ENCODE measurements at regions not wholly inside any gene's neighbourhood (a gene's known extent, or its start where the extent isn't known, plus 50 kb on each side); places are given as distances from the start of the nearest gene placed in this dataset.

- no peak for TF ChIP-seq CTCF (IDR thresholded peaks at IDR 0.05)
- intact Hi-C loops (cut with DNase I), result no loop called here
- H3K36me3 ChIP-seq, result no peaks in the 10 kb centered on the region
- no peak overlapping the region for H3K27ac ChIP-seq
- DNase-seq, result no peak
- no peak overlapping the region for H3K4me3 ChIP-seq
- no peak for ATAC-seq
- no peaks in the 10 kb centered on the region for H3K27me3 ChIP-seq
- no peaks in the 10 kb centered on the region for H3K4me1 ChIP-seq
- H3K9me3 ChIP-seq, result no peaks in the 10 kb centered on the region
These were observed 182.6 kb downstream of the TRPC6 start for GRCh38 chr11:101401245-101401644.

GRCh38 chr11:101397979-101398378 is 185.8 kb downstream of the TRPC6 start:
- no peak overlapping the region for H3K27ac ChIP-seq
- TF ChIP-seq CTCF (IDR thresholded peaks at IDR 0.05), result no peak
- DNase-seq (no peak), ATAC-seq (no peak)
- H3K4me1 ChIP-seq, result no peaks in the 10 kb centered on the region
- intact Hi-C loops (cut with DNase I), result no loop called here
- H3K4me3 ChIP-seq, result no peak overlapping the region
- H3K27me3 ChIP-seq, result no peaks in the 10 kb centered on the region
- H3K9me3 ChIP-seq, result no peaks in the 10 kb centered on the region
- H3K36me3 ChIP-seq, result no peaks in the 10 kb centered on the region

- Histone ChIP-seq H3K4me3 (no peak overlapping the region), H3K4me1 (no peaks in the 10 kb centered on the region), H3K36me3 (no peaks in the 10 kb centered on the region), H3K27me3 (no peaks in the 10 kb centered on the region), H3K27ac (no peak overlapping the region), H3K9me3 (no peaks in the 10 kb centered on the region)
- ATAC-seq, result no peak
- intact Hi-C loops (cut with DNase I), result no loop called here
- DNase-seq, result no peak
- peak; percentile 27 for TF ChIP-seq CTCF (IDR thresholded peaks at IDR 0.05)
These were observed 193.3 kb downstream of the TRPC6 start for GRCh38 chr11:101390539-101390938.

- intact Hi-C loops (cut with DNase I), result no loop called here
- H3K4me1 ChIP-seq, result no peaks in the 10 kb centered on the region
- H3K27me3 ChIP-seq, result no peaks in the 10 kb centered on the region
- H3K27ac ChIP-seq, result no peak overlapping the region
- H3K9me3 ChIP-seq, result no peaks in the 10 kb centered on the region
- no peak for DNase-seq
- no peak for TF ChIP-seq CTCF (IDR thresholded peaks at IDR 0.05)
- ATAC-seq, result no peak
- H3K4me3 ChIP-seq, result no peak overlapping the region
- no peaks in the 10 kb centered on the region for H3K36me3 ChIP-seq
These were observed 214.0 kb downstream of the TRPC6 start for GRCh38 chr11:101369835-101370234.

- no peaks in the 10 kb centered on the region for H3K4me1 ChIP-seq
These were observed 220.0 kb downstream of the TRPC6 start for GRCh38 chr11:101363706-101364275.

More at GRCh38 chr11:101363706-101364275, 220.0 kb downstream of the TRPC6 start:
- TF ChIP-seq CTCF (IDR thresholded peaks at IDR 0.05), result no peak
- intact Hi-C loops (cut with DNase I), result no loop called here
- ATAC-seq, result no peak
- Histone ChIP-seq H3K4me3 (no peak overlapping the region), H3K9me3 (no peaks in the 10 kb centered on the region), H3K27me3 (no peaks in the 10 kb centered on the region), H3K27ac (no peak overlapping the region), H3K36me3 (no peaks in the 10 kb centered on the region)
- DNase-seq, result no peak
